ENCODE measurements at regions not wholly inside any gene's neighbourhood (a gene's known extent, or its start where the extent isn't known, plus 50 kb on each side); places are given as distances from the start of the nearest gene placed in this dataset.
A peak's percentile ranks its signal among the peaks of the same experiment; 100 is the strongest.

DNA sequence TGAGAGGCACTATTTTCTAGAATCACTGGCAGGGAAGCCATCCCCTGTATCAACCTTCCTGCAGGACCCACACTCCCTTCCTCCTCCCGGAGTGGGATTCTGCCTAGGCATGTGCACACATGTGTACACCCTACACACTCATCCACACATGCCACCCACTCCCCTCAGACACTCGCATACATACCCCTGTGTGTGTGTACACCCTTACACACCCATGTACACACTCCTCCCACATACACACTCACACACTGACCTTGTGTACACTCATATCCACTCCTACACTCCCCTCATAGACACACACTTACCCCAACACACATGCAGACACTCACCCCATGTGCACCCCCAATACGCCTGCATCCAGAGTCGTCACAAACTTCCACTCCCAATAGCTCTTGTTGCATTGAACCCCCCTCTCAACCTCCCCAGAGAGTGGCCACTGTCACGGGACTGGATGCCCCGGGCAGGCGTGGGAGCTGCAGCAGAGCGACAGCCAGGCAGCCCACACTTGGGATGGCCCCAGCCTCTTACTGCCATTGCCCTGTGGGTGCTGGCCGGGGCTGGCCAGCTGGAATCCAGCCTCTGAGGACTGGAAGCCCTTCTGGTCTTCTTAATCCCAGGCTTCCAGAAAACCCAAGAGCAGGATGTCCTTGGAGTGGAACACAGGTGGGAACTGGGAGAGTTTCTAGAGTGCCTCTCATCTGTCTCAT is 251.0 kb downstream of the LOXHD1 start:
- peaks cover 0 to 2% of the 10 kb centered on the region in 2 experiments for H4K20me1 ChIP-seq (replicated peaks in 1 of 2; ENCODE audit: control insufficient read depth in 1 of 2, insufficient read depth in 2 of 2, low read length in 2 of 2)
- H3K9me3 ChIP-seq (ENCODE audit: insufficient read depth in 2 of 2, low read depth in 1 of 2, low read length in 1 of 2): no peaks in the 10 kb centered on the region
- no peak overlapping the region for H3K56ac ChIP-seq (replicated peaks; ENCODE audit: insufficient read length, low read depth, low read length)
- FAIRE-seq (no peak), DNase-seq (ENCODE audit: low read depth in 1 of 2, low spot score in 2 of 2) (no peak)
- H2AK5ac ChIP-seq (ENCODE audit: low read depth, low read length): 0 out of 2 replicates have a peak overlapping the region, but pooled peaks have one; percentile 61
- H3K4me2 ChIP-seq (ENCODE audit: insufficient read depth in 1 of 2, low read depth in 2 of 2, low read length in 2 of 2): no peak overlapping the region
- 92% methylated on average over 9 of the region's 9 CpGs; no CpG with 5 or more reads in 1 of the 2 experiments for WGBS, 2 experiments (ENCODE audit: extremely low coverage in 1 of 2, insufficient coverage in 1 of 2, insufficient read length in 1 of 2, insufficient replicate concordance in 2 of 2, low coverage in 1 of 2, low lambda C conversion rate in 2 of 2, missing lambda C conversion rate in 1 of 2)
- no peaks in the 10 kb centered on the region for H3K79me2 ChIP-seq (ENCODE audit: control insufficient read depth in 1 of 2, insufficient read depth in 2 of 2, low read length in 2 of 2)
- H3K23me2 ChIP-seq (ENCODE audit: low read depth, low read length): peaks cover 4% of the 10 kb centered on the region; the same call in 1 of the 2 replicates
- H3K4ac ChIP-seq (replicated peaks; ENCODE audit: insufficient read length, low read depth, low read length): no peak overlapping the region
- H3K14ac ChIP-seq (ENCODE audit: insufficient read length): no peak overlapping the region
- H4K91ac ChIP-seq (replicated peaks; ENCODE audit: insufficient read length, low read length): no peak overlapping the region
- ChIA-PET CTCF (ENCODE audit: partially characterized antibody) (interaction anchor here (1.0 to 13.1 kb wide), 9 partner anchors 12 to 252 kb away, joined by 3 to 150 read pairs (median 5); no protein-coding TSS in a partner anchor), POLR2A (ENCODE audit: partially characterized antibody) (no interaction called here)
- H2BK20ac ChIP-seq (ENCODE audit: low read length): no peak overlapping the region
- peaks cover 0 to 1% (median 0%) of the 10 kb centered on the region in 4 experiments; a peak in 2 of 7 replicates for H3K4me1 ChIP-seq (replicated peaks in 1 of 4; ENCODE audit: control insufficient read depth in 3 of 4, insufficient read depth in 4 of 4, low read length in 3 of 4)
- H2BK12ac ChIP-seq (ENCODE audit: low read depth, low read length): no peak overlapping the region; the same call in 1 of the 2 replicates
- no peak overlapping the region for H4K8ac ChIP-seq (ENCODE audit: extremely low read depth, insufficient read depth, low read length)
- no peak overlapping the region for H2AFZ ChIP-seq (ENCODE audit: low read length)
- no peak overlapping the region for H2BK120ac ChIP-seq (replicated peaks; ENCODE audit: low read depth, low read length)
- H2BK5ac ChIP-seq (ENCODE audit: low read depth, low read length): no peak overlapping the region
- no peak overlapping the region for H4K5ac ChIP-seq (ENCODE audit: insufficient read length, low read depth, low read length)
- H3K18ac ChIP-seq (ENCODE audit: extremely low read depth, low read length): no peak overlapping the region
- H3K36me3 ChIP-seq (ENCODE audit: control insufficient read depth in 2 of 4, insufficient read depth in 4 of 4, low read length in 3 of 4): no peaks in the 10 kb centered on the region
- no peak overlapping the region for H3K9ac ChIP-seq (replicated peaks in 1 of 4; ENCODE audit: extremely low read depth in 1 of 4, low read depth in 3 of 4, low read length in 3 of 4)
- no peaks in the 10 kb centered on the region for H3K79me1 ChIP-seq (ENCODE audit: low read depth, low read length)
- no peak overlapping the region for H3K27ac ChIP-seq (ENCODE audit: low read depth, low read length)
- no peak overlapping the region for H3K4me3 ChIP-seq (ENCODE audit: extremely low read depth in 1 of 4, insufficient read depth in 2 of 4, low read depth in 3 of 4, low read length in 4 of 4)
- H2BK15ac ChIP-seq (ENCODE audit: low read length): no peak overlapping the region
- no peak overlapping the region for H3K23ac ChIP-seq (ENCODE audit: insufficient read length)
- H3K27me3 ChIP-seq (replicated peaks in 1 of 4; ENCODE audit: control insufficient read depth in 3 of 4, extremely low read depth in 1 of 4, insufficient read depth in 3 of 4, low read length in 3 of 4): no peaks in the 10 kb centered on the region
- TF ChIP-seq YY1 (IDR thresholded peaks at IDR 0.05; ENCODE audit: low read depth, low read length) (no peak), CBX5 (IDR thresholded peaks at IDR 0.05; ENCODE audit: low read depth, low read length) (no peak), JUND (IDR thresholded peaks at IDR 0.05; ENCODE audit: low read length) (no peak)

Data from H1 (cell line).